Peyer's patch (tissue), 4 donors: ENCODE measurements at regions not wholly inside any gene's neighbourhood (a gene's known extent, or its start where the extent isn't known, plus 50 kb on each side); places are given as distances from the start of the nearest gene placed in this dataset.

Experiments
- DNase-seq, 3 donors: peaks; one replicate each; pipeline ENCODE4 v3.0.0-alpha.2; 2017 to 2019
- H3K27ac ChIP-seq, 4 donors: fragments of 200-600 bp; sonication (generic); one replicate each; pipeline ENCODE4 v1.5.1; 2016 to 2019
- H3K27me3 ChIP-seq, 2 donors: fragments of 200-600 bp; sonication (generic); one replicate each; pipeline ENCODE4 v1.5.1; 2019
- H3K36me3 ChIP-seq, 3 donors: fragments of 200-600 bp; sonication (generic); one replicate each; pipeline ENCODE4 v1.5.1; 2016 to 2019
- H3K4me1 ChIP-seq, 4 donors: fragments of 200-600 bp; sonication (generic); one replicate each; pipeline ENCODE4 v1.5.1; 2016 to 2019
- H3K4me3 ChIP-seq, 4 donors: fragments of 200-600 bp; sonication (generic); 1 replicate in 3 of 4; 2 replicates in 1 of 4; pipeline ENCODE4 v1.5.1; 2016 to 2019; ENCODE audit warnings: mild to moderate bottlenecking in 1 of 4
- H3K9me3 ChIP-seq, 4 donors: fragments of 200-600 bp; sonication (generic); one replicate each; pipeline ENCODE4 v1.5.1; 2016 to 2019; ENCODE audit warnings: mild to moderate bottlenecking in 1 of 4
- POLR2A ChIP-seq, 2 donors: fragments of 450-650 bp; IDR thresholded peaks; one replicate each; pipeline ENCODE4 v1.5.1; 2017; ENCODE audit warnings: antibody characterized with exemption in 2 of 2, mild to moderate bottlenecking in 2 of 2, moderate library complexity in 2 of 2
- TF ChIP-seq, protein P1 (sequence below), 6 experiments: fragments of 450-650 bp in 4 of 6; fragments of 200-600 bp in 2 of 6; sonication (generic) in 1 of 6; IDR thresholded peaks; one replicate each; pipeline ENCODE4 v1.5.1; 2017 to 2019; ENCODE audit warnings: antibody characterized with exemption in 6 of 6, mild to moderate bottlenecking in 3 of 6, moderate library complexity in 1 of 6

DNA sequence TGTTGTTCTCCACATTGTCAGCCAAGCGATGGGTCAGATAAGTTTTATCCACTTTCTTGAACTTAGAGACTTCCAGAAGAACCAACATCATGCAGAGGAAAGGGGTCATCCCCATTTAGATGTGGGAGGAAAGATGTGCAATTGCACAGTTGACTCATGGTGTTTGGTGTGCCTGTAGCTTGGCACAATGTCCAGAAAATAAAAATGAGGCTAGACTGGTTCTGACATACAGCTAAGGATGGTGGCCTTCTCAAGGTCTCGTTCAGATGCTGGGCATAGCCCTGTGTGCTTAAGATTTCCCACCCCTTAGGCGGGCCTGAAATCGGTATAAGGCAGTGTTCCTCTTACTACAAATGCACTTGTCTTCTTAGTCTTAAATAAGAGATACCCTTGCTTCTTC is 101.1 kb downstream of the PCDH7 start:
- H3K27ac ChIP-seq = no peak overlapping the region
- H3K4me1 ChIP-seq = no peaks in the 10 kb centered on the region
- no peak for DNase-seq
- no peaks in the 10 kb centered on the region for H3K27me3 ChIP-seq
- H3K36me3 ChIP-seq = no peaks in the 10 kb centered on the region
- H3K9me3 ChIP-seq = no peaks in the 10 kb centered on the region
- TF ChIP-seq, protein P1, sequence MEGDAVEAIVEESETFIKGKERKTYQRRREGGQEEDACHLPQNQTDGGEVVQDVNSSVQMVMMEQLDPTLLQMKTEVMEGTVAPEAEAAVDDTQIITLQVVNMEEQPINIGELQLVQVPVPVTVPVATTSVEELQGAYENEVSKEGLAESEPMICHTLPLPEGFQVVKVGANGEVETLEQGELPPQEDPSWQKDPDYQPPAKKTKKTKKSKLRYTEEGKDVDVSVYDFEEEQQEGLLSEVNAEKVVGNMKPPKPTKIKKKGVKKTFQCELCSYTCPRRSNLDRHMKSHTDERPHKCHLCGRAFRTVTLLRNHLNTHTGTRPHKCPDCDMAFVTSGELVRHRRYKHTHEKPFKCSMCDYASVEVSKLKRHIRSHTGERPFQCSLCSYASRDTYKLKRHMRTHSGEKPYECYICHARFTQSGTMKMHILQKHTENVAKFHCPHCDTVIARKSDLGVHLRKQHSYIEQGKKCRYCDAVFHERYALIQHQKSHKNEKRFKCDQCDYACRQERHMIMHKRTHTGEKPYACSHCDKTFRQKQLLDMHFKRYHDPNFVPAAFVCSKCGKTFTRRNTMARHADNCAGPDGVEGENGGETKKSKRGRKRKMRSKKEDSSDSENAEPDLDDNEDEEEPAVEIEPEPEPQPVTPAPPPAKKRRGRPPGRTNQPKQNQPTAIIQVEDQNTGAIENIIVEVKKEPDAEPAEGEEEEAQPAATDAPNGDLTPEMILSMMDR (IDR thresholded peaks at IDR 0.05) = no peak
- H3K4me3 ChIP-seq = no peak overlapping the region

DNA sequence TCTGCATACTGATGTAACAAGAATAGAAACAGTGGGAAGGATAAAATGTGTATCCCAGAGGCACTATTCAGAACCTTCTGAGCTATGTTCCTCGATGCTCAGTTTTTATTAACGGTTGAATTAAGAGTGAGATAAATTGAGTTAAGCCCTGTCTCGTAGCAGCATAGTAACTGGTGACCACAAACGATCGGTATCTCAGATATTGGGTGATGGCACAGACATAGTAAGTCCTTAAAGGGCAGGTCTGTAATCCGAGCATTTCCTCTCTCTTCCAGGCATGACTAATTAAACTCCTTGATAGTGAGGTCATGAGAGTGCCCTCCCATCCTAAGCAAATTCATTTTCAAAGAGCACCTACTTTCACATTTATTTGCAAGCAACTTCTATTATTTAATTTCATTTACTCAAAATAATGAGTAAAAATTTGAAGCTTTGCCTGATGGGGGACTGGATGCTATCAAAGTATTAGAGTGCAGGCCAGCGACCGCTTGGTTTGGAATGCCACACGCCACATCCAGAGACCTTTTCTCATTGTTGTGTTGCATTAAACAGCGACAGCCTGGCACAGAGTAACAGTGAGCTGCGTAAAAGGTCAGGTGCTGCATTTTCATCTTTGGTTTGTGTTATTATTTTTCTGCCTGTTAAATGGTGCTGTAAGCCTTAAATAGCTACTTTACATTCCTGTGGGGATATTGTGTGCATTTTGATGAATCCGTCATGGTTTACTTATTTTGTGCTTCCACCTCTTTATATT is 101.9 kb downstream of the PCDH7 start:
- no peaks in the 10 kb centered on the region for H3K27me3 ChIP-seq
- no peaks in the 10 kb centered on the region for H3K9me3 ChIP-seq
- no peaks in the 10 kb centered on the region for H3K4me1 ChIP-seq
- no peak for DNase-seq
- H3K4me3 ChIP-seq = no peak overlapping the region
- no peaks in the 10 kb centered on the region for H3K36me3 ChIP-seq
- no peak overlapping the region for H3K27ac ChIP-seq
- TF ChIP-seq POLR2A (IDR thresholded peaks at IDR 0.05) = no peak
- TF ChIP-seq, protein P1 (IDR thresholded peaks at IDR 0.05) = no peak

DNA sequence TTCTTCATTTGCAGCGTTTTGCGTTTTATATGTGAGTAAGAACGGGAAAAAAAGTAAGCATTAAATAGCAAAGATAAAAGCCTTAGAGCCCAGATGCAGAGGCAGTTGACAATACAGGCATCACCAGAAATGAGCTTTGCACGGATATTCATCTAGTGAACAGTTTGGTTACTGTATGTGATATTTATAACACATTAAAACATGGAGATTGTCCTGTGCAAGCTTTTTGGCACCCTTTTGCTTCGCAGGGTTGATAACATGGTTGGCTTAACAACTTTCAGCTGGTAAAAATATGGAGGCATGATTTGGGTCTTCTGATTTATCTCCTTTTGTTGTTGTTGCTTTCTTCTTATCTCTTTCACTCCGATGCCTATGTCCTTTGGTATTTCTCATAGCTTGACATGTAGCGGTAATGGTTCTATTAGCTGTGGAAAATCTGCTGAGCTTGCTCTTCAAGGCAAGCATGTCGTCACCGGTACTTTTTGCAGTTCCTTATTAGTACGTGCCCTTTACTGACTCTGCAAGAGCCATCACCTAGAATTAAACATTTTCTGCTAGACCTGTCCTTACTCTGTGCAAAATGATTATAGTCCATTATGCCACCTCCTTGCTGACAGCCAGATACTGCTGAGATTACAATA is 102.9 kb downstream of the PCDH7 start:
- no peak for DNase-seq
- Histone ChIP-seq H3K27ac (no peak overlapping the region), H3K9me3 (no peaks in the 10 kb centered on the region), H3K4me3 (no peak overlapping the region), H3K4me1 (no peaks in the 10 kb centered on the region), H3K36me3 (no peaks in the 10 kb centered on the region), H3K27me3 (no peaks in the 10 kb centered on the region)
- TF ChIP-seq, protein P1 (IDR thresholded peaks at IDR 0.05) = no peak
- TF ChIP-seq POLR2A (IDR thresholded peaks at IDR 0.05) = no peak

DNA sequence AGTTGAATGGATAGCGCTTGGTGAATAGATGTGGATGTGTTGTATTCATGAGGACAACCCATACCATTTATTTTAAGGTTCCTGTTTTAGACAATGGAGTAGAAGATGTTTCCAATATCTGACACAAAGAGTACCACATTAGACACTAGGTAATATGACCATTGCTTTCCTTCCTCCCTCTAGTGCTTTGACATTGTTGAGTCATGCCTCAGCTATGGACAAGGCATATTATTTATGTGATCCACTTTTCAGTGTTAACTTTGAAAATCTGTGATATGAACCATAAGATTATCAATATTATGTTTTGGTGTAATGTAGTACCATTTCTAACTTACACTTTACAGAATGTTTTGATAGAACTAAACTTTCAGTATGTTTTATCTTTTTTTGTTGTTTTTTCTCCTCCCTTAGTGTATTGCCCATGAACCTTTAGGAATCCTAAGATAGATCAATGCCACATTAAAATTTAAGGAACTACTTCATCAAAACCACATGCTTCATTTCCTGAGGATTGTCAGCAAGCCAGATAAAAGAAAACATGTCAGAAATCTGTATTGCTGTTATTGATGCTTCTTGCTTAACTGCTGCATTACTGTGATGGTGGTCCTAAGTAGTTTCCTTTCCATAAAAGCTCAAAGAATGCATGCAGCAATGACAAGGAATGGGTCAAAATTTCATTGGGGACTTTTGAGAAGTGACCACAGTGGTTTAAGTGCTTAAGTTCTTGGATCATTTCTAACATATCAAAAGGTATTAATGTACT is 105.0 kb downstream of the PCDH7 start:
- H3K4me3 ChIP-seq = no peak overlapping the region
- H3K27ac ChIP-seq = no peak overlapping the region

DNA sequence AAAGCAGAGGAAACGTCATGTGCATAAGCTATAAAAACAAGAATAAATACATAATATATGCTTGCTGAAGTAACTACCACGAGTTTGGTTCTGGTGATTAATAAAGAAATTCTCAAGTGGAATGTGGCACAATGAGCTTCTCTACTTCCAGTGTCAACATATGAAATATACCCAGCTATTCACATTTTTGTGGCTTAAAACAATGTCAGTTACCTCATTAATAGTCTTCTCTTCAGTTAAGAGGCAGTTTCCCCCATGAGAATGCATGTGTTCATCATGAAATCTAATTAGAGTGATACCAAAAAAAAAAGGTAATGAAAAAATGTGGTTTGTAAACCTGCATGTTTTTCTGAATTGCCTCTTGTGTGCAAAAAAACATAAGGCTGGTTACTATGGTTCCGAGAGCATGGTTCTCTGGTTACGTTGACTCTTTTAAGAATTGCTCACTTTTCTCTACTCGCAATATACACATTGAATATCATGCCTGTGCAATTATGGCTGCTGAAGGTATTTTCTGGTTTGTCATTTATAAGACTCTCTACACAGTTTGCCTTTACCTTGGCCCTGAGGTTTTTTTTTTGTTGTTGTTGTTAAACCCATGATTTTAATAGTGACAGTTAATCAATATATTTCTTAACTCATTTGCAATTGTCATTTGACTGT is 108.2 kb downstream of the PCDH7 start:
- no peaks in the 10 kb centered on the region for H3K4me1 ChIP-seq
- TF ChIP-seq, protein P1 (IDR thresholded peaks at IDR 0.05) = no peak
- no peak for TF ChIP-seq POLR2A (IDR thresholded peaks at IDR 0.05)
- no peaks in the 10 kb centered on the region for H3K27me3 ChIP-seq
- no peak for DNase-seq
- H3K9me3 ChIP-seq = no peaks in the 10 kb centered on the region
- no peak overlapping the region for H3K27ac ChIP-seq
- no peaks in the 10 kb centered on the region for H3K36me3 ChIP-seq
- no peak overlapping the region for H3K4me3 ChIP-seq

More for the DNA sequence above, 105.0 kb downstream of the PCDH7 start:
- H3K36me3 ChIP-seq = no peaks in the 10 kb centered on the region
- H3K9me3 ChIP-seq = no peaks in the 10 kb centered on the region
- H3K4me1 ChIP-seq = no peaks in the 10 kb centered on the region
- no peak for DNase-seq
- TF ChIP-seq POLR2A (IDR thresholded peaks at IDR 0.05) = no peak
- TF ChIP-seq, protein P1 (IDR thresholded peaks at IDR 0.05) = no peak
- no peaks in the 10 kb centered on the region for H3K27me3 ChIP-seq
